ENCODE measurements at regions not wholly inside any gene's neighbourhood (a gene's known extent, or its start where the extent isn't known, plus 50 kb on each side); places are given as distances from the start of the nearest gene placed in this dataset.

DNA sequence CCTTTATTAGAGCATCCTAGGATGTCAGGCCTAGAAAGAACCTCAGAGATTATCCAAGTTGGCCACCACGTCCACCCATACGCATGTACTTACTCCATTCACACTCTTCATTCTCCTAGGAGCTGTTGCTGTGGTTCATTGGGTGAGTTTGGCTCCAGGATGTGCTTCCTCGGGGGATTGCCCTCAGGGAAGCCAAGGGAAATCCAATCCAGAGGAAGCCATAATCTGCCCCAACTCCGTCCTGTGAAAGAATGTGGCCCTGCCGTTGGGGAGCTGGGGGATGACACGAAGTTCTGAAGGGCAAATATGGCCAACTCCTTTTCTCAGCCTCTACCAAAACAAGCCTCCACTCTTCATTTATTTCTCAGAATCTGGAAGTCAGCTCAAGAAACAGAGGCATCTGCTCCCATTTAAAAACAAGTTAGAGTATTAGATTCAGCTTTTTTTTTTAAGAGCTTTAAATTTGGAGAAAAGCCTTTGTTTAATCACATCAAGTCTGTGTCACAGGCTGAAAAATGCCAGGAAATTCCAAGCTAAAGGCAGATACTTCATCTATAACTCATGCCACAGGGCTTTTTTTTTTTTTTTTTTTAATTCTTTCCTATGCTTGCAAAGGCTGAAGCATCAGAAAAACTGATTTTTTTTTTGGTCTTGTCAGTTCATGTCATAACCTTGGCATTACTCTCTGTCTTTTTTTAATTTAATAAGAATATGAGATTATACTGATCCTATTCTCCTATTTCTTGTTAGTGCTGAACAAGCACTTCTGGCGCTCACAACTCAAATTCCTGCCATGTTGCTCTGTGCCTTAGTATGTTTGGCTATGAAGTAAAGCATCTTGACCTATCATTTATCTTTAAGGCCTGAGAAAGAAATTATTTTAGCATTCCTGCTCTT, 480.9 kb upstream of the MARCKS start:
- TF ChIP-seq SIN3A (IDR thresholded peaks at IDR 0.05; ENCODE audit: borderline replicate concordance, insufficient read depth, low read depth, low read length) (no peak), TCF7L2 (IDR thresholded peaks at IDR 0.05; ENCODE audit: low read depth, low read length) (no peak), POLR2AphosphoS5 (IDR thresholded peaks at IDR 0.05; ENCODE audit: low read depth, low read length) (no peak)
- TF ChIP-seq, protein P1, sequence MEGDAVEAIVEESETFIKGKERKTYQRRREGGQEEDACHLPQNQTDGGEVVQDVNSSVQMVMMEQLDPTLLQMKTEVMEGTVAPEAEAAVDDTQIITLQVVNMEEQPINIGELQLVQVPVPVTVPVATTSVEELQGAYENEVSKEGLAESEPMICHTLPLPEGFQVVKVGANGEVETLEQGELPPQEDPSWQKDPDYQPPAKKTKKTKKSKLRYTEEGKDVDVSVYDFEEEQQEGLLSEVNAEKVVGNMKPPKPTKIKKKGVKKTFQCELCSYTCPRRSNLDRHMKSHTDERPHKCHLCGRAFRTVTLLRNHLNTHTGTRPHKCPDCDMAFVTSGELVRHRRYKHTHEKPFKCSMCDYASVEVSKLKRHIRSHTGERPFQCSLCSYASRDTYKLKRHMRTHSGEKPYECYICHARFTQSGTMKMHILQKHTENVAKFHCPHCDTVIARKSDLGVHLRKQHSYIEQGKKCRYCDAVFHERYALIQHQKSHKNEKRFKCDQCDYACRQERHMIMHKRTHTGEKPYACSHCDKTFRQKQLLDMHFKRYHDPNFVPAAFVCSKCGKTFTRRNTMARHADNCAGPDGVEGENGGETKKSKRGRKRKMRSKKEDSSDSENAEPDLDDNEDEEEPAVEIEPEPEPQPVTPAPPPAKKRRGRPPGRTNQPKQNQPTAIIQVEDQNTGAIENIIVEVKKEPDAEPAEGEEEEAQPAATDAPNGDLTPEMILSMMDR (IDR thresholded peaks at IDR 0.05): no peak
- TF ChIP-seq, protein P2, sequence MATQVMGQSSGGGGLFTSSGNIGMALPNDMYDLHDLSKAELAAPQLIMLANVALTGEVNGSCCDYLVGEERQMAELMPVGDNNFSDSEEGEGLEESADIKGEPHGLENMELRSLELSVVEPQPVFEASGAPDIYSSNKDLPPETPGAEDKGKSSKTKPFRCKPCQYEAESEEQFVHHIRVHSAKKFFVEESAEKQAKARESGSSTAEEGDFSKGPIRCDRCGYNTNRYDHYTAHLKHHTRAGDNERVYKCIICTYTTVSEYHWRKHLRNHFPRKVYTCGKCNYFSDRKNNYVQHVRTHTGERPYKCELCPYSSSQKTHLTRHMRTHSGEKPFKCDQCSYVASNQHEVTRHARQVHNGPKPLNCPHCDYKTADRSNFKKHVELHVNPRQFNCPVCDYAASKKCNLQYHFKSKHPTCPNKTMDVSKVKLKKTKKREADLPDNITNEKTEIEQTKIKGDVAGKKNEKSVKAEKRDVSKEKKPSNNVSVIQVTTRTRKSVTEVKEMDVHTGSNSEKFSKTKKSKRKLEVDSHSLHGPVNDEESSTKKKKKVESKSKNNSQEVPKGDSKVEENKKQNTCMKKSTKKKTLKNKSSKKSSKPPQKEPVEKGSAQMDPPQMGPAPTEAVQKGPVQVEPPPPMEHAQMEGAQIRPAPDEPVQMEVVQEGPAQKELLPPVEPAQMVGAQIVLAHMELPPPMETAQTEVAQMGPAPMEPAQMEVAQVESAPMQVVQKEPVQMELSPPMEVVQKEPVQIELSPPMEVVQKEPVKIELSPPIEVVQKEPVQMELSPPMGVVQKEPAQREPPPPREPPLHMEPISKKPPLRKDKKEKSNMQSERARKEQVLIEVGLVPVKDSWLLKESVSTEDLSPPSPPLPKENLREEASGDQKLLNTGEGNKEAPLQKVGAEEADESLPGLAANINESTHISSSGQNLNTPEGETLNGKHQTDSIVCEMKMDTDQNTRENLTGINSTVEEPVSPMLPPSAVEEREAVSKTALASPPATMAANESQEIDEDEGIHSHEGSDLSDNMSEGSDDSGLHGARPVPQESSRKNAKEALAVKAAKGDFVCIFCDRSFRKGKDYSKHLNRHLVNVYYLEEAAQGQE (IDR thresholded peaks at IDR 0.05; ENCODE audit: insufficient read depth in 1 of 2, low read depth in 2 of 2, low read length in 1 of 2): no peak
- no peaks in the 10 kb centered on the region for H3K36me3 ChIP-seq (ENCODE audit: control insufficient read depth, insufficient read depth, low read length)
- no peak overlapping the region for H3K27ac ChIP-seq (ENCODE audit: low read length)
- no peaks in the 10 kb centered on the region for H3K4me1 ChIP-seq (ENCODE audit: control insufficient read depth, insufficient read depth, low read length)
- H3K9me3 ChIP-seq (ENCODE audit: control insufficient read depth, insufficient read depth, low read depth, low read length): no peaks in the 10 kb centered on the region
- ChIA-PET CTCF (interaction anchor here (0.6 kb wide), 1 partner anchor 873 kb away, joined by 3 read pairs; no protein-coding TSS in a partner anchor), POLR2A (interaction anchor here (0.7 kb wide), 1 partner anchor 836 kb away, joined by 3 read pairs; no protein-coding TSS in a partner anchor)
- DNase-seq (ENCODE audit: low read depth, low spot score): no peak
- in situ Hi-C loops (cut with HindIII; ENCODE audit: low pct_unique_long_range_greater_than_20kb, low sequenced_read_pairs): no loop called here
- intact Hi-C loops (cut with micrococcal nuclease; ENCODE audit: unreplicated experiment): no loop called here
- no peaks in the 10 kb centered on the region for H3K27me3 ChIP-seq (ENCODE audit: control insufficient read depth, insufficient read depth, low read length)
- BruUV-seq (replicated peaks): no TSS peak
- no peak for ATAC-seq
- no peak overlapping the region; a peak in 1 of 4 replicates for H3K4me3 ChIP-seq (ENCODE audit: low read depth in 2 of 2, low read length in 2 of 2)

DNA sequence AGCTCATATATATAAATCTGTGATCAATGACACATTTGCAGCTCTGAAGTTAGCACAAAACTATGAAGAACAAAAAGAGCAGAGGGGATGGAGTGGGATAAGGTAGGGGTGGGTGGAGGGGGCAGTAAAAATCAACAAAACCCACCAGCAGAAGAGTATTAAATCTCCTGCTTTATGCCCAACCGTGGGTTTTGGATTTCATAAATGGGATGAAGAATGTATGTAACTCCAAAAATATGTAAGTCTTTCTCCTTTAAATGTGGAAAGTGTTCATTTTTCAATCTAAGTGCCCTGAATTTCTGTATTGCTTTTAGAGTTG, 480.3 kb upstream of the MARCKS start:
- TF ChIP-seq, protein P1 (IDR thresholded peaks at IDR 0.05): no peak
- no peak for TF ChIP-seq SIN3A (IDR thresholded peaks at IDR 0.05; ENCODE audit: borderline replicate concordance, insufficient read depth, low read depth, low read length)
- TF ChIP-seq, protein P2 (IDR thresholded peaks at IDR 0.05; ENCODE audit: insufficient read depth in 1 of 2, low read depth in 2 of 2, low read length in 1 of 2): no peak
- no peak for TF ChIP-seq POLR2AphosphoS5 (IDR thresholded peaks at IDR 0.05; ENCODE audit: low read depth, low read length)
- no peak for TF ChIP-seq TCF7L2 (IDR thresholded peaks at IDR 0.05; ENCODE audit: low read depth, low read length)
- POLR2A ChIA-PET: no interaction called here
- CTCF ChIA-PET: no interaction called here
- intact Hi-C loops (cut with micrococcal nuclease; ENCODE audit: unreplicated experiment) (no loop called here), in situ Hi-C loops (cut with HindIII; ENCODE audit: low pct_unique_long_range_greater_than_20kb, low sequenced_read_pairs) (no loop called here)
- Histone ChIP-seq H3K4me3 (ENCODE audit: low read depth in 2 of 2, low read length in 2 of 2) (no peak overlapping the region), H3K27me3 (ENCODE audit: control insufficient read depth, insufficient read depth, low read length) (no peaks in the 10 kb centered on the region), H3K27ac (ENCODE audit: low read length) (no peak overlapping the region), H3K9me3 (ENCODE audit: control insufficient read depth, insufficient read depth, low read depth, low read length) (no peaks in the 10 kb centered on the region), H3K4me1 (ENCODE audit: control insufficient read depth, insufficient read depth, low read length) (no peaks in the 10 kb centered on the region), H3K36me3 (ENCODE audit: control insufficient read depth, insufficient read depth, low read length) (no peaks in the 10 kb centered on the region)
- no TSS peak for BruUV-seq (replicated peaks)
- DNase-seq (ENCODE audit: low read depth, low spot score) (no peak), ATAC-seq (no peak)
